ENCODE measurements at regions not wholly inside any gene's neighbourhood (a gene's known extent, or its start where the extent isn't known, plus 50 kb on each side); places are given as distances from the start of the nearest gene placed in this dataset.

DNA sequence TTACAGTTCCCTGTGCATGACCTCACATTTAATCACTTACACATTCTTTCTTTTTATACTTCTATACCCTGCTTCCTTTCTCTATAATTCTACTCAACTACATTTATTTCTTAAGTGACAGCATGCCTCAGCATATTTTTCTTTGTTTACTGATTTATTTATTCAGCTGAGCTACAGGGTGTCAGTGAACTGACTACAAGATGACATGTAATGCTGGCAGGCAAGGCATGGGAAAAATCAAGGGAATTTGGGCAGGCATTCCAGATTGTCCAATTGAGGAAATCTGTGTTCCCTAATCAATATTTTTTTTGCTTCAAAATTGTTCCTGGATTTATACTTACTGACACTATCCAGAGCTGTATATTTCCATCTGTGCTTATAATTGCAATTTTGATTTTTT, 875.5 kb downstream of the C4orf33 start:
- H3K27ac ChIP-seq, result no peak overlapping the region
- DNase-seq (no peak), ATAC-seq (no peak)
- TF ChIP-seq, protein P1, sequence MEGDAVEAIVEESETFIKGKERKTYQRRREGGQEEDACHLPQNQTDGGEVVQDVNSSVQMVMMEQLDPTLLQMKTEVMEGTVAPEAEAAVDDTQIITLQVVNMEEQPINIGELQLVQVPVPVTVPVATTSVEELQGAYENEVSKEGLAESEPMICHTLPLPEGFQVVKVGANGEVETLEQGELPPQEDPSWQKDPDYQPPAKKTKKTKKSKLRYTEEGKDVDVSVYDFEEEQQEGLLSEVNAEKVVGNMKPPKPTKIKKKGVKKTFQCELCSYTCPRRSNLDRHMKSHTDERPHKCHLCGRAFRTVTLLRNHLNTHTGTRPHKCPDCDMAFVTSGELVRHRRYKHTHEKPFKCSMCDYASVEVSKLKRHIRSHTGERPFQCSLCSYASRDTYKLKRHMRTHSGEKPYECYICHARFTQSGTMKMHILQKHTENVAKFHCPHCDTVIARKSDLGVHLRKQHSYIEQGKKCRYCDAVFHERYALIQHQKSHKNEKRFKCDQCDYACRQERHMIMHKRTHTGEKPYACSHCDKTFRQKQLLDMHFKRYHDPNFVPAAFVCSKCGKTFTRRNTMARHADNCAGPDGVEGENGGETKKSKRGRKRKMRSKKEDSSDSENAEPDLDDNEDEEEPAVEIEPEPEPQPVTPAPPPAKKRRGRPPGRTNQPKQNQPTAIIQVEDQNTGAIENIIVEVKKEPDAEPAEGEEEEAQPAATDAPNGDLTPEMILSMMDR (IDR thresholded peaks at IDR 0.05), result no peak
- no peak for TF ChIP-seq POLR2A (IDR thresholded peaks at IDR 0.05)
- no peaks in the 10 kb centered on the region for H3K27me3 ChIP-seq
- intact Hi-C loops (cut with DNase I), result no loop called here
- no peak overlapping the region for H3K4me3 ChIP-seq
- H3K9me3 ChIP-seq, result no peaks in the 10 kb centered on the region
- no peaks in the 10 kb centered on the region for H3K36me3 ChIP-seq
- no peaks in the 10 kb centered on the region for H3K4me1 ChIP-seq

DNA sequence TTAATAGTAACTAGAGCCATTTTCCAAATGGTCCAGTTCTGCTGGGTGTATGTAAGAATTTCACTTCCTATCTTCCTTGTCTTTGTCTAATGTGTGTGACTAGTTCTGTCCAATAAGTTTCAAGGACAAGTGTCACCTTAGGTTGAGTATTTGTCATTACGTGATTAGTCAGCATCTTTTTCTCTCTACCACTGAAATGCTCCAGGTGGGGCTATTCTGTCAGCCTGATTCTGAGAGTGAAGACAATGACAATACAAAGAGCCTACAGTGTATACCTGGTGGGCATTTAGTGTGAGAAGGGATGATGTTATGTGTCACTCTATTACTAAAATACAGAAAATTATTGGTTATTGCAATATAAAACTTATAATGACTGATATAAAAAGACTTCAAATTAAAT, 876.3 kb downstream of the C4orf33 start:
- H3K27me3 ChIP-seq, result no peaks in the 10 kb centered on the region
- H3K36me3 ChIP-seq, result no peaks in the 10 kb centered on the region
- intact Hi-C loops (cut with DNase I), result no loop called here
- no peak for TF ChIP-seq POLR2A (IDR thresholded peaks at IDR 0.05)
- TF ChIP-seq, protein P1 (IDR thresholded peaks at IDR 0.05), result peak in 3 of 4 donors; percentile 16 to 30 (median 20)
- DNase-seq (no peak), ATAC-seq (peak in 2 of 4 donors; percentile 32 to 48)
- no peaks in the 10 kb centered on the region for H3K9me3 ChIP-seq
- H3K4me3 ChIP-seq, result no peak overlapping the region
- no peaks in the 10 kb centered on the region for H3K4me1 ChIP-seq
- 33% methylated on average over 1 of the region's 1 CpG for WGBS (ENCODE audit: insufficient coverage, low coverage, low lambda C conversion rate, missing lambda C conversion rate)
- no peak overlapping the region for H3K27ac ChIP-seq

GRCh38 chr4:129974730-129975129, 878.8 kb downstream of the C4orf33 start:
- no peak overlapping the region for H3K27ac ChIP-seq
- no peaks in the 10 kb centered on the region for H3K36me3 ChIP-seq
- no peaks in the 10 kb centered on the region for H3K9me3 ChIP-seq
- DNase-seq, result no peak
- no peak overlapping the region for H3K4me3 ChIP-seq
- H3K27me3 ChIP-seq, result no peaks in the 10 kb centered on the region
- TF ChIP-seq, protein P1 (IDR thresholded peaks at IDR 0.05), result no peak
- no peak for TF ChIP-seq POLR2A (IDR thresholded peaks at IDR 0.05)
- ATAC-seq, result no peak
- no peaks in the 10 kb centered on the region for H3K4me1 ChIP-seq
- intact Hi-C loops (cut with DNase I), result no loop called here

DNA sequence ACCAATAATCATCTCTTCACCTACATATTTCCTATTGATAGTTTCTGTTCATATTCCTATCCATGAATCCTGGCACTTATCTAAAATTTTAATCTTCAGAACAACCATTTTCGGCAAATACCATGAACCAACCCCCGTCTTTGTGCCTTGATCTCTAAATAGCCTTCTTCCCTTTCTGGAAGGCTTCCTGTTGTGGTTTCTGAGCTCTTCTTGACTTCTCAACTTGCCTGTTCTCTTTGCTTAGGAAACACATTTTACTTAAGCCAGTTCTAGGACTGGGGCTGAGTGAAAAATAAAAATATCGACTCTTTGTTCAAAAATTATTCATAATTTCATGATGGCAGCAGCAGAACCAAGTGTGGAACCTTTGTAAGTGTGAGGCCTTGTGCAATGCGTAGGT, 882.4 kb downstream of the C4orf33 start:
- WGBS (ENCODE audit: insufficient coverage, low coverage, low lambda C conversion rate, missing lambda C conversion rate), result 59% methylated on average over 4 of the region's 4 CpGs

GRCh38 chr4:129988957-129989356, 893.0 kb downstream of the C4orf33 start:
- TF ChIP-seq POLR2A (IDR thresholded peaks at IDR 0.05), result no peak
- TF ChIP-seq, protein P1 (IDR thresholded peaks at IDR 0.05), result no peak
- Histone ChIP-seq H3K36me3 (no peaks in the 10 kb centered on the region), H3K4me1 (no peaks in the 10 kb centered on the region), H3K9me3 (no peaks in the 10 kb centered on the region), H3K27me3 (no peaks in the 10 kb centered on the region), H3K4me3 (no peak overlapping the region), H3K27ac (no peak overlapping the region)
- intact Hi-C loops (cut with DNase I), result no loop called here
- ATAC-seq (peak in 1 of 4 donors; percentile 85), DNase-seq (no peak)

More for the DNA sequence above, 882.4 kb downstream of the C4orf33 start:
- intact Hi-C loops (cut with DNase I), result no loop called here
- H3K27me3 ChIP-seq, result no peaks in the 10 kb centered on the region
- H3K4me1 ChIP-seq, result no peaks in the 10 kb centered on the region
- no peaks in the 10 kb centered on the region for H3K36me3 ChIP-seq
- DNase-seq, result no peak
- no peak overlapping the region for H3K4me3 ChIP-seq
- no peak overlapping the region for H3K27ac ChIP-seq
- no peak for ATAC-seq
- H3K9me3 ChIP-seq, result no peaks in the 10 kb centered on the region
- TF ChIP-seq POLR2A (IDR thresholded peaks at IDR 0.05), result no peak
- TF ChIP-seq, protein P1 (IDR thresholded peaks at IDR 0.05), result no peak

Measured in right lobe of liver (tissue), 6 donors.